ENCODE measurements at regions not wholly inside any gene's neighbourhood (a gene's known extent, or its start where the extent isn't known, plus 50 kb on each side); places are given as distances from the start of the nearest gene placed in this dataset.

GRCh38 chr5:112635771-112636731 is 101.6 kb upstream of the APC start:
- H3K4me3 ChIP-seq (ENCODE audit: low read depth, low read length, poor library complexity, severe bottlenecking) = no peak overlapping the region
- no peak for DNase-seq (ENCODE audit: low spot score)
- H3K4me1 ChIP-seq (ENCODE audit: insufficient read depth, low read length, poor library complexity, severe bottlenecking) = no peaks in the 10 kb centered on the region
- H3K36me3 ChIP-seq (ENCODE audit: insufficient read depth, low read length) = no peaks in the 10 kb centered on the region
- H2AFZ ChIP-seq (ENCODE audit: low read length) = no peak overlapping the region
- no peaks in the 10 kb centered on the region for H4K20me1 ChIP-seq (ENCODE audit: insufficient read depth, low read length)
- POLR2A ChIA-PET = interaction anchor here (0.9 kb wide), 1 partner anchor 22 kb away, joined by 3 read pairs; no protein-coding TSS in a partner anchor
- CTCF ChIA-PET (ENCODE audit: unreplicated experiment) = no interaction called here
- intact Hi-C loops (cut with micrococcal nuclease; ENCODE audit: unreplicated experiment) = no loop called here
- no peak overlapping the region for H3K27ac ChIP-seq (ENCODE audit: low read depth, low read length, poor library complexity, severe bottlenecking)
- no peaks in the 10 kb centered on the region for H3K79me2 ChIP-seq (ENCODE audit: insufficient read depth, low read depth, low read length)
- no peaks in the 10 kb centered on the region for H3K9me2 ChIP-seq (ENCODE audit: insufficient read depth, low read length)
- peaks cover 6% of the 10 kb centered on the region; the same call in 1 of the 2 replicates for H3K9me3 ChIP-seq (ENCODE audit: low read length)
- no TSS peak for BruUV-seq (replicated peaks)
- no peak overlapping the region for H3K4me2 ChIP-seq (ENCODE audit: low read length)
- TF ChIP-seq EZH2phosphoT487 (IDR thresholded peaks at IDR 0.05; ENCODE audit: borderline replicate concordance, low read depth, low read length) = no peak
- TF ChIP-seq CTCF (conservative IDR thresholded peaks at IDR 0.05; ENCODE audit: low read length) = no peak

- POLR2A ChIA-PET = no interaction called here
Measured at GRCh38 chr5:112636751-112637150, 100.9 kb upstream of the APC start.

GRCh38 chr5:112637343-112637742 is 100.3 kb upstream of the APC start:
- intact Hi-C loops (cut with micrococcal nuclease; ENCODE audit: unreplicated experiment) = no loop called here
- Histone ChIP-seq H3K27ac (ENCODE audit: low read depth, low read length, poor library complexity, severe bottlenecking) (no peak overlapping the region), H3K9me3 (ENCODE audit: low read length) (peaks cover 6% of the 10 kb centered on the region; the same call in 1 of the 2 replicates), H3K36me3 (ENCODE audit: insufficient read depth, low read length) (no peaks in the 10 kb centered on the region), H3K9me2 (ENCODE audit: insufficient read depth, low read length) (no peaks in the 10 kb centered on the region), H3K4me1 (ENCODE audit: insufficient read depth, low read length, poor library complexity, severe bottlenecking) (no peaks in the 10 kb centered on the region), H2AFZ (ENCODE audit: low read length) (no peak overlapping the region), H3K79me2 (ENCODE audit: insufficient read depth, low read depth, low read length) (no peaks in the 10 kb centered on the region), H3K4me2 (ENCODE audit: low read length) (no peak overlapping the region), H3K4me3 (ENCODE audit: low read depth, low read length, poor library complexity, severe bottlenecking) (no peak overlapping the region), H4K20me1 (ENCODE audit: insufficient read depth, low read length) (no peaks in the 10 kb centered on the region)
- CTCF ChIA-PET (ENCODE audit: unreplicated experiment) = no interaction called here
- TF ChIP-seq EZH2phosphoT487 (IDR thresholded peaks at IDR 0.05; ENCODE audit: borderline replicate concordance, low read depth, low read length) (no peak), CTCF (conservative IDR thresholded peaks at IDR 0.05; ENCODE audit: low read length) (no peak)
- BruUV-seq (replicated peaks) = no TSS peak
- no peak for DNase-seq (ENCODE audit: low spot score)
- POLR2A ChIA-PET = no interaction called here

More at GRCh38 chr5:112636751-112637150, 100.9 kb upstream of the APC start:
- H3K4me1 ChIP-seq (ENCODE audit: insufficient read depth, low read length, poor library complexity, severe bottlenecking) = no peaks in the 10 kb centered on the region
- no peak overlapping the region for H3K4me3 ChIP-seq (ENCODE audit: low read depth, low read length, poor library complexity, severe bottlenecking)
- BruUV-seq (replicated peaks) = no TSS peak
- peaks cover 6% of the 10 kb centered on the region; the same call in 1 of the 2 replicates for H3K9me3 ChIP-seq (ENCODE audit: low read length)
- no peaks in the 10 kb centered on the region for H3K9me2 ChIP-seq (ENCODE audit: insufficient read depth, low read length)
- TF ChIP-seq EZH2phosphoT487 (IDR thresholded peaks at IDR 0.05; ENCODE audit: borderline replicate concordance, low read depth, low read length) = no peak
- H3K4me2 ChIP-seq (ENCODE audit: low read length) = no peak overlapping the region
- H4K20me1 ChIP-seq (ENCODE audit: insufficient read depth, low read length) = no peaks in the 10 kb centered on the region
- H2AFZ ChIP-seq (ENCODE audit: low read length) = no peak overlapping the region
- H3K79me2 ChIP-seq (ENCODE audit: insufficient read depth, low read depth, low read length) = no peaks in the 10 kb centered on the region
- intact Hi-C loops (cut with micrococcal nuclease; ENCODE audit: unreplicated experiment) = no loop called here
- no peak overlapping the region for H3K27ac ChIP-seq (ENCODE audit: low read depth, low read length, poor library complexity, severe bottlenecking)
- H3K36me3 ChIP-seq (ENCODE audit: insufficient read depth, low read length) = no peaks in the 10 kb centered on the region
- CTCF ChIA-PET (ENCODE audit: unreplicated experiment) = no interaction called here
- DNase-seq (ENCODE audit: low spot score) = no peak

All from OCI-LY7 (cell line).